Testis (tissue), 2 donors: ENCODE measurements at regions not wholly inside any gene's neighbourhood (a gene's known extent, or its start where the extent isn't known, plus 50 kb on each side); places are given as distances from the start of the nearest gene placed in this dataset.
"Not testable (repeated sequence)": the region's sequence is repeated elsewhere in the genome, so short reads cannot be mapped to it uniquely, and the experiment has no call there.

ENCODE experiments used
- DNase-seq: peaks from one replicate; pipeline ENCODE4 v3.0.0-alpha.2; 2019
- H3K27ac ChIP-seq, 2 donors: fragments of 200-600 bp; sonication (generic); one replicate each; pipeline ENCODE4 v1.5.1; 2019
- H3K27me3 ChIP-seq: fragments of 200-600 bp; sonication (generic); one replicate; pipeline ENCODE4 v1.5.1; 2019
- H3K36me3 ChIP-seq: fragments of 200-600 bp; sonication (generic); one replicate; pipeline ENCODE4 v1.5.1; 2017; ENCODE audit warnings: low read depth; ENCODE audit errors: missing control alignments
- H3K4me1 ChIP-seq: fragments of 200-600 bp; sonication (generic); one replicate; pipeline ENCODE4 v1.5.1; 2019
- H3K4me3 ChIP-seq, 2 donors: fragments of 200-600 bp; sonication (generic); one replicate each; pipeline ENCODE4 v1.5.1; 2017 to 2019
- H3K9me3 ChIP-seq: fragments of 200-600 bp; sonication (generic); one replicate; pipeline ENCODE4 v1.5.1; 2017
- POLR2A ChIP-seq: fragments of 450-650 bp; IDR thresholded peaks from one replicate; pipeline ENCODE4 v1.6.1; 2017; ENCODE audit warnings: antibody characterized with exemption, mild to moderate bottlenecking, moderate library complexity
- WGBS, 2 donors: methylation state at CpG; one replicate each; pipeline ENCODE4 v1.1.5; 2018; 5-methylcytosine and 5-hydroxymethylcytosine counted together
- intact Hi-C: fragments of 100-400 bp; cut with DNase I; formaldehyde crosslinking; loops from one replicate; pipeline ENCODE4 v1.15.1; 2023; ENCODE audit warnings: low total_unique reads
- TF ChIP-seq, protein P1 (sequence below), 3 experiments: fragments of 450-650 bp in 2 of 3; fragments of 200-600 bp in 1 of 3; sonication (generic) in 1 of 3; IDR thresholded peaks; one replicate each; pipeline ENCODE4 v1.5.1; 2016 to 2019; ENCODE audit warnings: antibody characterized with exemption in 3 of 3, mild to moderate bottlenecking in 2 of 3, moderate library complexity in 1 of 3

DNA sequence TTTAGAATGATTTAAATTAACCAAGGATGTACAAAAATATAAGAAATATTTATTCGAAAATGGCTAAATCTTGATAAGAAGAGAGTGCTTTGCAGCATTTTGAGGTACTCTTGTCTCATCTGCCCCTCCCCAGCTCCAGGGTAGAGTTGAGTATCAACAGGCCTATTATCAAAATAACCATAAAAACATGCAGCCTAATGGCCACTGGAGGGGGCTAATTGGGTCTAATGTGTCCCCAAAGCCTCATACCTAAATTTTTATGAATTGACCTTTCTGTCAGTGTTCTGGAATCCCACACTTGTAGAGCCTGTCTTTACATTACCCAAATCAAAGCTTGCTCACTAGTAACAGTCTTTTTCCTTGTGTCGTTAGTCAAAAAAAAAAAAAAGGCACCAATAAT, 544.9 kb upstream of the CPXCR1 start:
- Histone ChIP-seq H3K27ac (no peak overlapping the region), H3K27me3 (no peaks in the 10 kb centered on the region), H3K36me3 (no peaks in the 10 kb centered on the region), H3K4me1 (no peaks in the 10 kb centered on the region), H3K9me3 (no peaks in the 10 kb centered on the region), H3K4me3 (no peak overlapping the region)
- intact Hi-C loops: no loop called here
- no peak for DNase-seq
- 79 to 90% methylated on average over 2 of the region's 2 CpGs for WGBS, 2 donors
- no peak for TF ChIP-seq POLR2A
- TF ChIP-seq, protein P1, sequence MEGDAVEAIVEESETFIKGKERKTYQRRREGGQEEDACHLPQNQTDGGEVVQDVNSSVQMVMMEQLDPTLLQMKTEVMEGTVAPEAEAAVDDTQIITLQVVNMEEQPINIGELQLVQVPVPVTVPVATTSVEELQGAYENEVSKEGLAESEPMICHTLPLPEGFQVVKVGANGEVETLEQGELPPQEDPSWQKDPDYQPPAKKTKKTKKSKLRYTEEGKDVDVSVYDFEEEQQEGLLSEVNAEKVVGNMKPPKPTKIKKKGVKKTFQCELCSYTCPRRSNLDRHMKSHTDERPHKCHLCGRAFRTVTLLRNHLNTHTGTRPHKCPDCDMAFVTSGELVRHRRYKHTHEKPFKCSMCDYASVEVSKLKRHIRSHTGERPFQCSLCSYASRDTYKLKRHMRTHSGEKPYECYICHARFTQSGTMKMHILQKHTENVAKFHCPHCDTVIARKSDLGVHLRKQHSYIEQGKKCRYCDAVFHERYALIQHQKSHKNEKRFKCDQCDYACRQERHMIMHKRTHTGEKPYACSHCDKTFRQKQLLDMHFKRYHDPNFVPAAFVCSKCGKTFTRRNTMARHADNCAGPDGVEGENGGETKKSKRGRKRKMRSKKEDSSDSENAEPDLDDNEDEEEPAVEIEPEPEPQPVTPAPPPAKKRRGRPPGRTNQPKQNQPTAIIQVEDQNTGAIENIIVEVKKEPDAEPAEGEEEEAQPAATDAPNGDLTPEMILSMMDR (IDR thresholded peaks at IDR 0.05): no peak

DNA sequence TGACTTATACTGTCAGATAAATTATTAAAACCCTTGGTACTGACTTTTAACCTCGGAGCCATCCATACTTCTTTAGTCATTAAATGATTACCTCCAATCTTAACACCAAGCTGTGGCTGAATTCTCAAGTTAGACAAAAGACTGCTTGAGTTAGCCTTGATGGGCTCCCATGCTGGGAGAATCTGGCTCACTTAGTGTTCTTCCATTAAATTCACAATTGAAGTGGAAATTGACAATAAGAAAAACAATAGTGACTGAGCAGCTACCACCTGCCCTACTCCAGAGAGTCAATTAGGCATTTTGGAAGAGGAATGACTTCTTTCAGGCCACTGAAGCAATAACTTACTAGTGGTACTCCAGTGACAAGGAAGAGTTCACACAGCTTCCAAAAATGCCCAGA, 503.0 kb upstream of the CPXCR1 start:
- WGBS, 2 donors: 63 to 71% methylated on average over 1 of the region's 1 CpG
- Histone ChIP-seq H3K27me3 (no peaks in the 10 kb centered on the region), H3K27ac (no peak overlapping the region), H3K9me3 (no peaks in the 10 kb centered on the region), H3K4me1 (no peaks in the 10 kb centered on the region), H3K4me3 (no peak overlapping the region), H3K36me3 (no peaks in the 10 kb centered on the region)
- intact Hi-C loops: no loop called here
- TF ChIP-seq, protein P1 (IDR thresholded peaks at IDR 0.05): no peak
- TF ChIP-seq POLR2A: no peak
- no peak for DNase-seq

DNA sequence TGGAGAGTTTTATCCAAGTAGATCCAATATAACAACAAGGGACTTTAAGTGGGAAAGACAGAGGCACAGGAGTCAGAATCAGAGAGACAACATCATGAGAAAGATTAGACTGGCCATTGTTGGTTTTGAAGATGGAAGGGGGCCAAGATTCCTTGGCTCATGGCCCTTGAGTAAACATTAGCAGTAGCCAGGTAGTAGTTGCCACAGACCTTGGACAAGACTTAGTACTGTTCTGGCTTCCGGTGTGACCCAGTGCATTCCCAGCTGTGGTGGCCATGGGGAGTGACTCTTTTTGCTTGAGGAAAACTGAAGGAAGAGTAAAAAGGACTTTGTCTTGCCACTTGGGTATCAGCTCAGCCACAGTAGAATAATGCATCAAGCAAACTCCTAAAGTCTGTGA, 462.2 kb upstream of the CPXCR1 start:
- H3K36me3 ChIP-seq: no peaks in the 10 kb centered on the region
- H3K27ac ChIP-seq: no peak overlapping the region
- intact Hi-C loops: no loop called here
- no peaks in the 10 kb centered on the region for H3K9me3 ChIP-seq
- WGBS, 2 donors: 80 to 100% methylated on average over 1 of the region's 1 CpG
- H3K4me1 ChIP-seq: no peaks in the 10 kb centered on the region
- H3K4me3 ChIP-seq: no peak overlapping the region
- no peak for TF ChIP-seq POLR2A
- TF ChIP-seq, protein P1 (IDR thresholded peaks at IDR 0.05): no peak
- DNase-seq: no peak
- no peaks in the 10 kb centered on the region for H3K27me3 ChIP-seq

DNA sequence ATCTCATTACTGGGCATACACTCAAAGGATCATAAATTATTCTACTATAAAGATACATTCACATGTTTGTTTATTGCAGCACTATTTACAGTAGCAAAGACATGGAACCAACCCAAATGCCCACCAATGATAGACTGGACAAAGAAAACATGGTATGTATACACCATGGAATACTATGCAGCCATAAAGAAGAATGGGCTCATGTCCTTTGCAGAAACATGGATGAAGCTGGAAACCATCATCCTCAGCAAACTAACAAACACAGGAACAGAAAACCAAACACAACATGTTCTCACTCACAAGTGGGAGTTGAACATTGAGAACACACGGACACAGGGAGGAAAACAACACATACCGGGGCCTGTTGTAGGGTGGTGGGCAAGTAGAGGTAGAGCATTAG, 433.1 kb upstream of the CPXCR1 start:
- WGBS, 2 donors: 91% methylated on average over 2 of the region's 2 CpGs; no CpG with 5 or more reads in 1 of the 2 donors
- not testable (repeated sequence) for H3K4me1 ChIP-seq

DNA sequence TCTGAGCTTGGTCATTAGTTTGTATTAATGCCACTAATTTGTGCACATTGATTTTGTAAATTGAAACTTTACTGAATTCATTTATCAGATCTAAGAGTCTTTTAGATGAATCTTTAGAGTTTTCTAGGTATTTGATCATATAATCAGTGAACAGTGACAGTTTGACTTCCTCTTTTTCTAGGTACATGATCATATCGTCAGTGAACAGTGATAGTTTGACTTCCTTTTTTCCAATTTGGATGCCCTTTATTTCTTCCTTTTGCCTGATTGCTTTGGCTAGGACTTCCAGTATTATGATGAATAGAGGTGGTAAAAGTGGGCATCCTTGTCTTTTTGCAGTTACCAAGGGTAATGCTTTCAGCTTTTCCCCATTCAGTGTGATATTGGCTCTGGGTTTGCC, 421.4 kb upstream of the CPXCR1 start:
- TF ChIP-seq, protein P1 (IDR thresholded peaks at IDR 0.05): no peak
- no peak for TF ChIP-seq POLR2A
- H3K27ac ChIP-seq: no peak overlapping the region
- H3K4me3 ChIP-seq: no peak overlapping the region
- H3K36me3 ChIP-seq: no peaks in the 10 kb centered on the region
- H3K27me3 ChIP-seq: no peaks in the 10 kb centered on the region
- intact Hi-C loops: no loop called here
- no peaks in the 10 kb centered on the region for H3K4me1 ChIP-seq
- no peak for DNase-seq
- 69 to 85% methylated on average over 1 of the region's 1 CpG for WGBS, 2 donors
- H3K9me3 ChIP-seq: no peaks in the 10 kb centered on the region

More for the DNA sequence above, 433.1 kb upstream of the CPXCR1 start:
- intact Hi-C loops, H3K36me3 ChIP-seq, H3K9me3 ChIP-seq, H3K4me3 ChIP-seq, H3K27me3 ChIP-seq, H3K27ac ChIP-seq, DNase-seq: not testable (repeated sequence)
